Activated naive CD8-positive, alpha-beta T cell treated with anti-CD3 and anti-CD28 coated beads, Interleukin-2, amount 50 U/mL, for 24 hours (primary cell): ENCODE measurements at regions not wholly inside any gene's neighbourhood (a gene's known extent, or its start where the extent isn't known, plus 50 kb on each side); places are given as distances from the start of the nearest gene placed in this dataset.
"Not testable (repeated sequence)": the region's sequence is repeated elsewhere in the genome, so short reads cannot be mapped to it uniquely, and the experiment has no call there.

Experiments
- ATAC-seq: fragments of 150-1000 bp; cut with Tn5 transposase; one replicate; pipeline ENCODE4 v1.10.0; 2021
- DNase-seq: peaks from one replicate; pipeline ENCODE4 v3.0.0; 2021
- H3K27ac Mint-ChIP-seq: one replicate; pipeline ENCODE4 v1.8.0; 2021; ENCODE audit warnings: mild to moderate bottlenecking, mixed read lengths
- H3K27me3 Mint-ChIP-seq: one replicate; pipeline ENCODE4 v1.8.0; 2021; ENCODE audit warnings: mixed read lengths
- H3K36me3 Mint-ChIP-seq: one replicate; pipeline ENCODE4 v1.8.0; 2021; ENCODE audit warnings: low read depth, mixed read lengths
- H3K4me1 Mint-ChIP-seq: one replicate; pipeline ENCODE4 v1.8.0; 2021; ENCODE audit warnings: mixed read lengths
- H3K4me3 Mint-ChIP-seq: one replicate; pipeline ENCODE4 v1.8.0; 2021; ENCODE audit warnings: mild to moderate bottlenecking, moderate library complexity, mixed read lengths
- H3K9me3 Mint-ChIP-seq: one replicate; pipeline ENCODE4 v1.8.0; 2021; ENCODE audit warnings: mixed read lengths

GRCh38 chr12:86411710-86412109 is 155.5 kb upstream of the MGAT4C start:
- H3K4me1 Mint-ChIP-seq = no peaks in the 10 kb centered on the region
- H3K4me3 Mint-ChIP-seq = no peak overlapping the region
- no peaks in the 10 kb centered on the region for H3K27me3 Mint-ChIP-seq
- peaks cover 29% of the 10 kb centered on the region for H3K9me3 Mint-ChIP-seq
- ATAC-seq (no peak), DNase-seq (no peak)
- no peaks in the 10 kb centered on the region for H3K36me3 Mint-ChIP-seq
- H3K27ac Mint-ChIP-seq = no peak overlapping the region

DNA sequence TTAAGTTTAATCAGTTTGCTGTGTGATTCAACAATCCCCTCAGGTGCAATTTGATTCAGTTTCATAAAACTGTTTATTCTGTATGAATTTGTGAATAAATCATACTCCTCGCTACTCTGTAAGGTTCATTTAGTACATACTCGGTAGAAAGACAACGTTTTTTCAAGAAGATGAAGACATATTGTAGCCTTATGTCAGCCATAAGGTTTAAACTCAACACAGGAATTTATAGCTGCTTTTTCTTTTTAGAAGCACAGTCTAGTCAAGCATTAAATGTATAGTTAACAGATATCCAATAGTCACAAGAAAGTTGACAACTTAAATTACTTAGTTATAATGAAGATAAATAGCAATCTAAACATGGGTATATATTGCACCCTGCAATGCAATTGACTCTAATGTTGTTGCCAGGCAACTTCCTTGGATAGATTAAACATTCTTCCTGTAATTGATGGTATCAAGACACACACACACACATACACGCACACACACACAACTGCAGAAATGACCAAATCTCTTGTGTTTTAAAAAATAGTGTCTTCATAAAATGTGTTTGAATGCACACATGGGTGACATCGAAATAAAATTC is 151.5 kb upstream of the MGAT4C start:
- H3K36me3 Mint-ChIP-seq = no peaks in the 10 kb centered on the region
- DNase-seq (no peak), ATAC-seq (no peak)
- peaks cover 20% of the 10 kb centered on the region for H3K9me3 Mint-ChIP-seq
- H3K4me3 Mint-ChIP-seq = no peak overlapping the region
- H3K27me3 Mint-ChIP-seq = no peaks in the 10 kb centered on the region
- no peak overlapping the region for H3K27ac Mint-ChIP-seq
- H3K4me1 Mint-ChIP-seq = no peaks in the 10 kb centered on the region

DNA sequence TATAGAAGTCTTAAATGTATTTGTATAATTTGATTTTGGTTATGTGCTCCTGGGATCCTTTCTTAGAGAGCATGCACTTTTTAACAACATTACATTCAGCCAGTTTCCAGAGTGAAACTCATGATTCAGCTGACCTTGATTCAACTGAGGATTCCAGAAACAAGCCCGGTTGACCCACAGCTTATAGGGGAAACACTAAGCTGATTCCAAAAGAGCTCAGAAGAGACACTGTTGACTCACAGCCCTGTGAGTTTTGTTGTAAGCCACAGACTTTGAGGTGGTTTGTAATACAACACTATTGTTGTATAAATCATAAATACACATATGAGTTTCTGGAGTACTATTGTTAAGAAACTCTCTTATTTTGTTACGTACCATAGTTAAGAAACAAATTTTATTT is 133.8 kb upstream of the MGAT4C start:
- no peaks in the 10 kb centered on the region for H3K36me3 Mint-ChIP-seq
- no peaks in the 10 kb centered on the region for H3K27me3 Mint-ChIP-seq
- ATAC-seq (no peak), DNase-seq (no peak)
- H3K4me3 Mint-ChIP-seq = no peak overlapping the region
- no peaks in the 10 kb centered on the region for H3K4me1 Mint-ChIP-seq
- no peak overlapping the region for H3K27ac Mint-ChIP-seq
- H3K9me3 Mint-ChIP-seq = peaks cover 5% of the 10 kb centered on the region

DNA sequence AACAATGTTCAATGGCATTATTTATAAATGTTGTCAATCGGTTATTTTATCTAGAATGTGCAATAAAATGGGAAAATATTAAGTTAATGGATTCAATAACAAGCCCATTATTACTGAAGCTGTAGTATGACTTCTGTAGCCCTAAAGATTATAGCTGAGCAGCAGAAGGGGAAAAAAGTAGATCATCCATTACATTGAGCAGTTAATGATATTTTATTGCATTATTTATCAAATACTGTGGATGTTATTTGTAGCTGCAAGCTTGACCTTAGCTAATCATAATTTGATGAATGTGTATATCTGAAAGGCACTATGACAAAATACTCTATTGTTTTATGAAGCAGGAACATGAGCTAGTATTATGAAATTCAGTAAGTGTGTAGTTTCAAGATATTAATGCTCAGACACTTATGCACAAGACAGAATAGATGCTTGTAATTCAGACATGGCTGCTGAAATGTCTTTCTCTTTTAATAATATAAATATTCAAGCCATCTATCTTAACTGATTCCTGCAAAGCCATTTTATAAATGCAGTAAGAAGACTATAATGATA is 131.5 kb upstream of the MGAT4C start:
- H3K4me1 Mint-ChIP-seq = no peaks in the 10 kb centered on the region
- ATAC-seq = no peak

DNA sequence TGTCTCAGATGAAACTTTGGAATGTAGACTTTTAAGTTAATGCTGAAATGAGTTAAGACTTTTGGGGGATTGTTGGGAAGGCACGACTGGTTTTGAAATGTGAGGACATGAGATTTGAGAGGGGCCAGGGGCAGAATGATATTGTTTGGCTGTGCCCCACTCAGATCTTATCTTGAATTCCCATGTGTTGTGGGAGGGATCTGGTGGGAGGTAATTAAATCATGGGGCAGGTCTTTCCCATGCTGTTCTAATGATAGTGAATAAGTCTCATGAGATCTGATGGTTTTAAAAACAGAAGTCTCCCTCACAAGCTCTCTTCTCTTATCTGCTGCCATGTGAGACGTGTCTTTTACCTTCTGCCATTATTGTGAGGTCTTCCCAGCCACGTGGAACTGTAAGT is 127.6 kb upstream of the MGAT4C start:
- H3K4me3 Mint-ChIP-seq, ATAC-seq, H3K4me1 Mint-ChIP-seq, H3K36me3 Mint-ChIP-seq, H3K27ac Mint-ChIP-seq, H3K27me3 Mint-ChIP-seq, DNase-seq: not testable (repeated sequence)
- H3K9me3 Mint-ChIP-seq = peaks cover 15% of the 10 kb centered on the region

More for the DNA sequence above, 131.5 kb upstream of the MGAT4C start:
- Mint-ChIP-seq H3K36me3 (no peaks in the 10 kb centered on the region), H3K9me3 (peaks cover 8% of the 10 kb centered on the region), H3K27ac (no peak overlapping the region), H3K27me3 (no peaks in the 10 kb centered on the region), H3K4me3 (no peak overlapping the region)
- no peak for DNase-seq

- Mint-ChIP-seq H3K36me3 (no peaks in the 10 kb centered on the region), H3K4me1 (no peaks in the 10 kb centered on the region), H3K27me3 (no peaks in the 10 kb centered on the region), H3K9me3 (peaks cover 19% of the 10 kb centered on the region), H3K27ac (no peak overlapping the region), H3K4me3 (no peak overlapping the region)
- ATAC-seq = no peak
- no peak for DNase-seq
These were observed 123.1 kb upstream of the MGAT4C start for GRCh38 chr12:86379337-86379736.

DNA sequence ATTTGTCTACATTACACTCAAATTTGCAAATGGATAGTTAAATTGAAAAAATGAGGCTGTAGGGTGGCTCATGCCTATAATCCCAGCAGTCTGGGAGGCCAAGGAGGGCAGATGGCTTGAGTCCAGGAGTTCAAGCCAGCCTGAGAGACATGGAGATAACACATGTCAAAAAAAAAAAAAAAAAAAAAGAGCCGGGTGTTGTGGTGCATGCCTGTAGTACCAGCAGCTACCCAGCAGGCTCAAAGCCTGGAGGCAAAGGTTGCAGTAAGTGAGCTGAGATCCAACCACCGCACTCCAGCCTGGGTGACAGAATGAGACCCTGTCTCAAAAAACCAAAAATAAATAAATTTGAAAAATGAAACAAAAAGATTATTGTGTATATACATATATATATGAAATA is 119.9 kb upstream of the MGAT4C start:
- no peaks in the 10 kb centered on the region for H3K36me3 Mint-ChIP-seq
- ATAC-seq (no peak), DNase-seq (no peak)
- H3K27me3 Mint-ChIP-seq = no peaks in the 10 kb centered on the region
- H3K4me1 Mint-ChIP-seq = no peaks in the 10 kb centered on the region
- peaks cover 5% of the 10 kb centered on the region for H3K9me3 Mint-ChIP-seq
- H3K4me3 Mint-ChIP-seq = no peak overlapping the region
- no peak overlapping the region for H3K27ac Mint-ChIP-seq

DNA sequence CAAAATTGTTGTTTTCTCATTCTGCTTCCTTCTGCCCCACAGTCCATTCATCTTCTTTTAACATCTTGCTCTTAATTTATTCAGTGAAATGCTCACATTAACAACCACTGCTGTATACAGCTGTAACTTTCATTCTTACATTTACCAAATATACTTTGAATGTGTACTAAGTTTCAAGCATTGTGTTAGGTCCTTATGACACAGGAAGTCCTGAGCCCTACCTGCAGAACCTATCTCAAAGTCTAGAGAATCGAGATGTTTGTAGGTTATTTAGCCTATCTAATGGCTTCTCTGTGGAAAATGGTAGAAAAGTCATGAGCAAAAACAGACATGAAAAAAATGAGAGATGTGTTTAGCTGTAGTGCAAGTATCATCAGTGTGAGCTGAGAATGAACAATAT is 117.6 kb upstream of the MGAT4C start:
- H3K27ac Mint-ChIP-seq = no peak overlapping the region
- no peak for ATAC-seq
- DNase-seq = no peak
- H3K9me3 Mint-ChIP-seq = peaks cover 5% of the 10 kb centered on the region
- no peaks in the 10 kb centered on the region for H3K4me1 Mint-ChIP-seq
- no peak overlapping the region for H3K4me3 Mint-ChIP-seq
- H3K27me3 Mint-ChIP-seq = no peaks in the 10 kb centered on the region
- no peaks in the 10 kb centered on the region for H3K36me3 Mint-ChIP-seq

- H3K27me3 Mint-ChIP-seq = no peaks in the 10 kb centered on the region
- H3K9me3 Mint-ChIP-seq = no peaks in the 10 kb centered on the region
- ATAC-seq (no peak), DNase-seq (no peak)
- H3K4me1 Mint-ChIP-seq = no peaks in the 10 kb centered on the region
- H3K27ac Mint-ChIP-seq = no peak overlapping the region
- H3K4me3 Mint-ChIP-seq = no peak overlapping the region
- no peaks in the 10 kb centered on the region for H3K36me3 Mint-ChIP-seq
These were observed 110.9 kb upstream of the MGAT4C start for GRCh38 chr12:86367137-86367536.

- no peak for ATAC-seq
These were observed 93.0 kb upstream of the MGAT4C start for GRCh38 chr12:86349196-86349595.

GRCh38 chr12:86333955-86334522 is 77.8 kb upstream of the MGAT4C start:
- Mint-ChIP-seq H3K9me3 (peaks cover 4% of the 10 kb centered on the region), H3K27me3 (no peaks in the 10 kb centered on the region), H3K27ac (no peak overlapping the region), H3K4me3 (no peak overlapping the region), H3K4me1 (no peaks in the 10 kb centered on the region), H3K36me3 (no peaks in the 10 kb centered on the region)
- DNase-seq (no peak), ATAC-seq (no peak)

More at GRCh38 chr12:86349196-86349595, 93.0 kb upstream of the MGAT4C start:
- no peak overlapping the region for H3K4me3 Mint-ChIP-seq
- no peak for DNase-seq
- H3K4me1 Mint-ChIP-seq = no peaks in the 10 kb centered on the region
- no peak overlapping the region for H3K27ac Mint-ChIP-seq
- H3K9me3 Mint-ChIP-seq = peaks cover 8% of the 10 kb centered on the region
- no peaks in the 10 kb centered on the region for H3K36me3 Mint-ChIP-seq
- H3K27me3 Mint-ChIP-seq = no peaks in the 10 kb centered on the region

- no peak overlapping the region for H3K4me3 Mint-ChIP-seq
- ATAC-seq (no peak), DNase-seq (no peak)
These were observed 75.3 kb upstream of the MGAT4C start for GRCh38 chr12:86331457-86331856.

GRCh38 chr12:86331012-86331411 is 74.8 kb upstream of the MGAT4C start:
- H3K36me3 Mint-ChIP-seq = no peaks in the 10 kb centered on the region
- H3K4me1 Mint-ChIP-seq = no peaks in the 10 kb centered on the region
- DNase-seq (no peak), ATAC-seq (no peak)
- no peak overlapping the region for H3K4me3 Mint-ChIP-seq
- H3K27ac Mint-ChIP-seq = no peak overlapping the region
- H3K9me3 Mint-ChIP-seq = peaks cover 4% of the 10 kb centered on the region
- H3K27me3 Mint-ChIP-seq = no peaks in the 10 kb centered on the region

More at GRCh38 chr12:86331457-86331856, 75.3 kb upstream of the MGAT4C start:
- H3K36me3 Mint-ChIP-seq = no peaks in the 10 kb centered on the region
- H3K9me3 Mint-ChIP-seq = peaks cover 4% of the 10 kb centered on the region
- no peaks in the 10 kb centered on the region for H3K27me3 Mint-ChIP-seq
- no peaks in the 10 kb centered on the region for H3K4me1 Mint-ChIP-seq
- no peak overlapping the region for H3K27ac Mint-ChIP-seq

DNA sequence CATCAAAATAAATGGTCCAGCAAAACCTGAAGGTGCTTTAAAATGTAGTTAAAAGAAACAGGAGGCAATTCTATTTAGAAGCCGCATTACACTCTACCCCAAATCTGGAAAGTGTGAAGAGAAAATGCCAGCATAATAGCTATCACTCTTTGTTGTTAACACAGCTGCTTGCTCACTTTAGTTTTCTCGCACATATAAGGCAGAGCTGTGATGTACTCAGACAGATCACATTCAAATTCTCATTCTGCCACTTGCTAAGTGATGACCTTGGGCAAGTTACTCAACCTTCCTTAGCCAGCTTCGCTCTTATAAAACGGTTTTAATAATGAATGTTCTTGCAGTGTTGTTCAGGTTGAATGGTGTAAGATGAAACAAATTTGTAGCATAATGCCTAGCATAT is 56.0 kb upstream of the MGAT4C start:
- ATAC-seq (no peak), DNase-seq (no peak)
- Mint-ChIP-seq H3K9me3 (peaks cover 4% of the 10 kb centered on the region), H3K27me3 (no peaks in the 10 kb centered on the region), H3K27ac (no peak overlapping the region), H3K4me1 (no peaks in the 10 kb centered on the region), H3K36me3 (no peaks in the 10 kb centered on the region), H3K4me3 (no peak overlapping the region)
